SK-N-MC (cell line): ENCODE measurements at regions not wholly inside any gene's neighbourhood (a gene's known extent, or its start where the extent isn't known, plus 50 kb on each side); places are given as distances from the start of the nearest gene placed in this dataset.

ENCODE experiments used
- EZH2 ChIP-seq: fragments of 200-600 bp; sonication (generic); IDR thresholded peaks from one replicate; pipeline ENCODE4 v1.6.1; 2017; ENCODE audit warnings: antibody characterized with exemption
- POLR2AphosphoS5 ChIP-seq: IDR thresholded peaks from 2 replicates; pipeline ENCODE4 v1.6.1; 2012; ENCODE audit warnings: mild to moderate bottlenecking, low read depth, low read length, borderline replicate concordance

- no peak for TF ChIP-seq EZH2
- no peak for TF ChIP-seq POLR2AphosphoS5
These were observed 394.5 kb downstream of the LTN1 start for GRCh38 chr21:28598214-28598613.
